ENCODE measurements at regions not wholly inside any gene's neighbourhood (a gene's known extent, or its start where the extent isn't known, plus 50 kb on each side); places are given as distances from the start of the nearest gene placed in this dataset.

GRCh38 chr13:103852036-103852435, 785.8 kb upstream of the SLC10A2 start:
- ChIA-PET CTCF (no interaction called here), POLR2A (no interaction called here)
- no peaks in the 10 kb centered on the region for H3K36me3 ChIP-seq (ENCODE audit: control insufficient read depth, insufficient read depth, low read length)
- H3K27me3 ChIP-seq (ENCODE audit: control insufficient read depth, insufficient read depth, low read length) = no peaks in the 10 kb centered on the region
- no peak for DNase-seq (ENCODE audit: low read depth)
- TF ChIP-seq CTCF (IDR thresholded peaks at IDR 0.05; ENCODE audit: insufficient read depth, low read depth, low read length) = no peak
- no peak overlapping the region for H3K4me3 ChIP-seq (ENCODE audit: low read depth, low read length)

- DNase-seq (ENCODE audit: low read depth) = no peak
- Histone ChIP-seq H3K27me3 (ENCODE audit: control insufficient read depth, insufficient read depth, low read length) (no peaks in the 10 kb centered on the region), H3K4me3 (ENCODE audit: low read depth, low read length) (no peak overlapping the region), H3K36me3 (ENCODE audit: control insufficient read depth, insufficient read depth, low read length) (no peaks in the 10 kb centered on the region)
- POLR2A ChIA-PET = no interaction called here
- no peak for TF ChIP-seq CTCF (IDR thresholded peaks at IDR 0.05; ENCODE audit: insufficient read depth, low read depth, low read length)
- CTCF ChIA-PET = no interaction called here
Measured at GRCh38 chr13:103844471-103844870, 778.3 kb upstream of the SLC10A2 start.

- DNase-seq (ENCODE audit: low read depth) = no peak
- CTCF ChIA-PET = no interaction called here
- POLR2A ChIA-PET = no interaction called here
- Histone ChIP-seq H3K4me3 (ENCODE audit: low read depth, low read length) (no peak overlapping the region), H3K36me3 (ENCODE audit: control insufficient read depth, insufficient read depth, low read length) (no peaks in the 10 kb centered on the region), H3K27me3 (ENCODE audit: control insufficient read depth, insufficient read depth, low read length) (no peaks in the 10 kb centered on the region)
- TF ChIP-seq CTCF (IDR thresholded peaks at IDR 0.05; ENCODE audit: insufficient read depth, low read depth, low read length) = no peak
Measured at GRCh38 chr13:103839460-103839859, 773.2 kb upstream of the SLC10A2 start.

- no peak for TF ChIP-seq CTCF (IDR thresholded peaks at IDR 0.05; ENCODE audit: insufficient read depth, low read depth, low read length)
- Histone ChIP-seq H3K36me3 (ENCODE audit: control insufficient read depth, insufficient read depth, low read length) (no peaks in the 10 kb centered on the region), H3K4me3 (ENCODE audit: low read depth, low read length) (no peak overlapping the region), H3K27me3 (ENCODE audit: control insufficient read depth, insufficient read depth, low read length) (no peaks in the 10 kb centered on the region)
- DNase-seq (ENCODE audit: low read depth) = no peak
- ChIA-PET CTCF (no interaction called here), POLR2A (no interaction called here)
Measured at GRCh38 chr13:103835052-103835451, 768.8 kb upstream of the SLC10A2 start.

GRCh38 chr13:103833294-103833852, 767.2 kb upstream of the SLC10A2 start:
- DNase-seq (ENCODE audit: low read depth) = no peak
- TF ChIP-seq CTCF (IDR thresholded peaks at IDR 0.05; ENCODE audit: insufficient read depth, low read depth, low read length) = no peak
- CTCF ChIA-PET = interaction anchor here (0.6 kb wide), 1 partner anchor 278 kb away, joined by 3 read pairs; no protein-coding TSS in a partner anchor
- Histone ChIP-seq H3K36me3 (ENCODE audit: control insufficient read depth, insufficient read depth, low read length) (no peaks in the 10 kb centered on the region), H3K27me3 (ENCODE audit: control insufficient read depth, insufficient read depth, low read length) (no peaks in the 10 kb centered on the region), H3K4me3 (ENCODE audit: low read depth, low read length) (no peak overlapping the region)
- POLR2A ChIA-PET = no interaction called here

Measured in BJ (cell line).